Tibial nerve (tissue), 3 donors: ENCODE measurements at regions not wholly inside any gene's neighbourhood (a gene's known extent, or its start where the extent isn't known, plus 50 kb on each side); places are given as distances from the start of the nearest gene placed in this dataset.

Experiments used
- CTCF ChIP-seq, 5 experiments: fragments of 200-600 bp in 3 of 5; fragments of 450-650 bp in 2 of 5; sonication (generic) in 3 of 5; IDR thresholded peaks; one replicate each; pipeline ENCODE4 v1.5.1; 2016 to 2019; ENCODE audit warnings: antibody characterized with exemption in 5 of 5, mild to moderate bottlenecking in 3 of 5, moderate library complexity in 2 of 5
- POLR2A ChIP-seq, 2 donors: fragments of 450-650 bp; IDR thresholded peaks; one replicate each; pipeline ENCODE4 v1.6.1; 2017; ENCODE audit warnings: antibody characterized with exemption in 2 of 2, mild to moderate bottlenecking in 2 of 2, moderate library complexity in 2 of 2

GRCh38 chr18:60746919-60747318, 374.3 kb upstream of the MC4R start:
- TF ChIP-seq CTCF (IDR thresholded peaks at IDR 0.05) (no peak), POLR2A (IDR thresholded peaks at IDR 0.05) (no peak)
